ENCODE measurements at regions not wholly inside any gene's neighbourhood (a gene's known extent, or its start where the extent isn't known, plus 50 kb on each side); places are given as distances from the start of the nearest gene placed in this dataset.

- TF ChIP-seq FOXS1 (CRISPR knock-in tag; IDR thresholded peaks at IDR 0.05), result no peak
- TF ChIP-seq CTCF (IDR thresholded peaks at IDR 0.05), result no peak
Observed at GRCh38 chr4:28278676-28279075, 1418.0 kb downstream of the STIM2 start.
